GM19395 (cell line): ENCODE measurements at regions not wholly inside any gene's neighbourhood (a gene's known extent, or its start where the extent isn't known, plus 50 kb on each side); places are given as distances from the start of the nearest gene placed in this dataset.
"Not testable (repeated sequence)": the region's sequence is repeated elsewhere in the genome, so short reads cannot be mapped to it uniquely, and the experiment has no call there.

Experiments
- ATAC-seq: cut with Tn5 transposase; IDR thresholded peaks from one replicate; pipeline ENCODE4 v1.9.1; 2021; ENCODE audit warnings: mild to moderate bottlenecking, moderate library complexity; ENCODE audit not compliant: unreplicated experiment

GRCh38 chr7:98727146-98727709 lies 110.1 kb downstream of the NPTX2 start:
- ATAC-seq = no peak

- no peak for ATAC-seq
Measured at GRCh38 chr7:98728555-98728954, 111.5 kb downstream of the NPTX2 start.

- no peak for ATAC-seq
Measured at GRCh38 chr7:98729121-98729520, 112.0 kb downstream of the NPTX2 start.

DNA sequence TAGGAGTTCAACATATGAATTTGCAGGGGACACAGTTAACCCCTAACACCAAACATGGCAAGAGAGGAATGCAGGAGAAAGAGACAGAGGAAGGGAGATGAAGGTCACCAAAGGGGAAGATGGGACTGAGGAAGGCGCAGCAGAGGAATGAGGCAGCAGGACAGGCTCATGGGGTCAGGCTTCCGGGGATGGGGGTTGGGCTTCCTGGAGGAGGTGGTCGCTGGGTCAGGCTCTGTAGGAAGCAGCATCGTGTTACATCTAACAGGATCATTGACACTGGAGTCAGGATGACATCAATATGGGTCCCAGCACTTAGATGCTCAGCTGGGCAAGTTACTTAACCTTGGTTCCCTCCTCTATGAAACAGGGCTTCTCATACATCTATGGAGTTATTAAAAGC lies 113.2 kb downstream of the NPTX2 start:
- ATAC-seq = no peak

DNA sequence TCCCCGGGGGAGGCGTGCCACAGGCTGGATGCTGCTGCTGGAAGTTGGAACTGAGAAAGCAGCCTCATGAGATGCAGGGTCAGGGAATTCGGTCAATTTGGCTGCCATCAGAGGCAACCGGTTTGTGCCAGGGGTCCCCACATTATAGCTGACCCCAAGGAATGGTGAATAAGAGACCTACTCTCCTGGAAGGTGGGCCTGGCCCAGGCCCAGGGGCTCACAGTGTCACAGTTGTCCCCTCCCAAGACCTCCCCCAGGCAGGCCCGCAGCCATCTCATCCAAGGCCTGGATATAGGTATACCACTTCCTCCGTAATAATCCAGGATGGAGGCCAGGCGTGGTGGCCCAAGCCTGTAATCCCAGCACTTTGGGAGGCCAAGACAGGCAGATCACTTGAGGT lies 114.6 kb downstream of the NPTX2 start:
- no peak for ATAC-seq

GRCh38 chr7:98733036-98733435 lies 116.0 kb downstream of the NPTX2 start:
- no peak for ATAC-seq

DNA sequence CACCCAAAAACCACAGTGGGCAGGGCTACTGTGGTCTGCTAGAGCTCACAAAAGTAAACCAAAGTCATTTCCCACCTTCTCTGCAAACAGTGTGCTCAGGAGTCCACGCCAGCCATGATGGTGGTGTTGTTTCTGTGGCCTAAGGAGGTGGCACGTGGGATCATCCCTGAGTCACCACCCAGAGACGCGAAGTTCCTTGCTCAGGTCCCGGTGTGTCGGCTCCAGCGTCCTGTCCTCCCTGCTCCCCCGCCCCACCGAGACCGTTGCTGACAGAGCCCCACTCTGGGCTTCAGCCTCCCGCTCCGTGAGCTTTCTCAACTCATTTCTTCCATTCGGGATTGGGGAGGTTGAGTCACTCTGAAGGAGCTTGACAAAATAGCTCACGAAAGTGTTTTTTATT lies 118.7 kb downstream of the NPTX2 start:
- ATAC-seq = no peak

- not testable (repeated sequence) for ATAC-seq
Measured at GRCh38 chr7:98736461-98736860, 119.4 kb downstream of the NPTX2 start.

- no peak for ATAC-seq
Measured at GRCh38 chr7:98737176-98737575, 120.1 kb downstream of the NPTX2 start.

GRCh38 chr7:98740643-98741042 lies 123.6 kb downstream of the NPTX2 start:
- ATAC-seq = no peak

- ATAC-seq = no peak
Measured at GRCh38 chr7:98745722-98746318, 124.0 kb downstream of the TMEM130 start.

- ATAC-seq = no peak
Measured at GRCh38 chr7:98748090-98748489, 121.7 kb downstream of the TMEM130 start.

GRCh38 chr7:98753176-98753575 lies 116.6 kb downstream of the TMEM130 start:
- no peak for ATAC-seq

- ATAC-seq = no peak
Measured at GRCh38 chr7:98753989-98754479, 115.8 kb downstream of the TMEM130 start.

- ATAC-seq = no peak
Measured at GRCh38 chr7:98755138-98755898, 114.5 kb downstream of the TMEM130 start.

GRCh38 chr7:98758157-98758556 lies 111.7 kb downstream of the TMEM130 start:
- no peak for ATAC-seq

- no peak for ATAC-seq
Measured at GRCh38 chr7:98760201-98760651, 109.6 kb downstream of the TMEM130 start.

DNA sequence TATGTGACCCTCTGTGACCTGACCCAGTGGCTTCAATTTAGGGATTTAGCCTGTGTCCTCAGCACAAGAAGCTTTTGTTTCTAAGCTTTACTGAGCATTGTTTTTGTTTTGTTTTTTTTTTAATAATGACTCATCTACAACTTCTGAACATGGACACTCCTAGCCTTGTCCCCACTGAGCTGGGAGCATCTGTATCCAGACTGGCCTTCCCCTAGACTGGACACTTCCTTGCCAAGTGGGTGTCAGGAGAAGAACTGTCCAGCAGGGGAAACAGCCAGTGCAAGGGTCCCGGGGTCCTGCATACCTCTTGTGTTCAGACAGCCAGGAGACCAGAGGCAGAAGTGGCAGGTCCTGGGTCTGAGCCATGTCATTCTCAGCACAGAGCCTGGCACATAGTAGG lies 108.6 kb downstream of the TMEM130 start:
- ATAC-seq = no peak

GRCh38 chr7:98762620-98763019 lies 107.2 kb downstream of the TMEM130 start:
- no peak for ATAC-seq

DNA sequence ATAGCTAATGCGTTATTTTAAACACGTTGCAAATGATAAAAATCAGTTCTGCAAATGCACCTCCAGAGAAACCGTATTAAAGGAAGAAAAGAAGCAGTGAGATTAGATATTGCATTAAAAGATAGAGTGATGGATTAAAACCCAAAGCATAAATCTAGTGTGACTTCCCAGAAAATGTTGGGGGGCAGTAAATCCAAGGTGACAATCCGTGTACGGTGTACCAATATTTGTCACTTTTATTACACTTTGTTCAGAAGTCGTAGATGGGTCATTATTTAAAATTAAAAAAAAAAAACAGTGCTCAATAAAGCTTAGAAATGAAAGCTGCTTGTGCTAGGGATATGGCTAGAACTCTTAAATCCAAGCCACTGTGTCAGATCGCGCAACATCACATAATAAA lies 106.4 kb downstream of the TMEM130 start:
- ATAC-seq = no peak

- ATAC-seq = no peak
Measured at GRCh38 chr7:98764946-98765345, 104.9 kb downstream of the TMEM130 start.

- ATAC-seq = not testable (repeated sequence)
Measured at GRCh38 chr7:98770085-98770484, 99.7 kb downstream of the TMEM130 start.
